ENCODE measurements at regions not wholly inside any gene's neighbourhood (a gene's known extent, or its start where the extent isn't known, plus 50 kb on each side); places are given as distances from the start of the nearest gene placed in this dataset.

- DNase-seq: no peak
These were observed 543.4 kb downstream of the IRS1 start for GRCh38 chr2:226256237-226256636.

GRCh38 chr2:226251661-226252060, 548.0 kb downstream of the IRS1 start:
- no peak for DNase-seq

- DNase-seq: no peak
These were observed 552.0 kb downstream of the IRS1 start for GRCh38 chr2:226247289-226248275.

GRCh38 chr2:226234187-226234586, 565.4 kb downstream of the IRS1 start:
- no peak for DNase-seq

- no peak for DNase-seq
These were observed 566.2 kb downstream of the IRS1 start for GRCh38 chr2:226233388-226233787.

GRCh38 chr2:226228080-226228479, 571.5 kb downstream of the IRS1 start:
- DNase-seq: no peak

- DNase-seq: no peak
These were observed 572.3 kb downstream of the IRS1 start for GRCh38 chr2:226227341-226227740.

GRCh38 chr2:226223704-226224103, 575.9 kb downstream of the IRS1 start:
- no peak for DNase-seq

GRCh38 chr2:226220511-226220910, 579.1 kb downstream of the IRS1 start:
- no peak for DNase-seq

GRCh38 chr2:226217191-226217590, 582.4 kb downstream of the IRS1 start:
- no peak for DNase-seq

GRCh38 chr2:226216575-226216974, 583.0 kb downstream of the IRS1 start:
- DNase-seq: no peak

GRCh38 chr2:226215902-226216503, 583.6 kb downstream of the IRS1 start:
- DNase-seq: peak; percentile 15

- DNase-seq: no peak
These were observed 585.9 kb downstream of the IRS1 start for GRCh38 chr2:226213717-226214116.

GRCh38 chr2:226211439-226211838, 588.2 kb downstream of the IRS1 start:
- no peak for DNase-seq

- DNase-seq: no peak
These were observed 590.9 kb downstream of the IRS1 start for GRCh38 chr2:226208726-226209125.

GRCh38 chr2:226207671-226208070, 591.9 kb downstream of the IRS1 start:
- no peak for DNase-seq

- no peak for DNase-seq
These were observed 600.1 kb downstream of the IRS1 start for GRCh38 chr2:226199555-226199954.

GRCh38 chr2:226198956-226199355, 600.7 kb downstream of the IRS1 start:
- DNase-seq: no peak

GRCh38 chr2:226190479-226191252, 609.0 kb downstream of the IRS1 start:
- no peak for DNase-seq

GRCh38 chr2:226189061-226189460, 610.6 kb downstream of the IRS1 start:
- no peak for DNase-seq

- DNase-seq: no peak
These were observed 612.0 kb downstream of the IRS1 start for GRCh38 chr2:226187616-226188015.

GRCh38 chr2:226187156-226187555, 612.5 kb downstream of the IRS1 start:
- DNase-seq: no peak

- DNase-seq: no peak
These were observed 613.9 kb downstream of the IRS1 start for GRCh38 chr2:226185616-226186211.
